GM20000 (cell line): ENCODE measurements at regions not wholly inside any gene's neighbourhood (a gene's known extent, or its start where the extent isn't known, plus 50 kb on each side); places are given as distances from the start of the nearest gene placed in this dataset.

Experiments
- DNase-seq: peaks from one replicate; pipeline ENCODE4 v3.0.0; 2012; ENCODE audit warnings: low spot score
- TF ChIP-seq, protein P1 (sequence below): IDR thresholded peaks from 2 replicates; pipeline ENCODE4 v1.5.1; 2012; ENCODE audit warnings: mild to moderate bottlenecking, control low read depth; ENCODE audit errors: extremely low read depth, missing control alignments

DNA sequence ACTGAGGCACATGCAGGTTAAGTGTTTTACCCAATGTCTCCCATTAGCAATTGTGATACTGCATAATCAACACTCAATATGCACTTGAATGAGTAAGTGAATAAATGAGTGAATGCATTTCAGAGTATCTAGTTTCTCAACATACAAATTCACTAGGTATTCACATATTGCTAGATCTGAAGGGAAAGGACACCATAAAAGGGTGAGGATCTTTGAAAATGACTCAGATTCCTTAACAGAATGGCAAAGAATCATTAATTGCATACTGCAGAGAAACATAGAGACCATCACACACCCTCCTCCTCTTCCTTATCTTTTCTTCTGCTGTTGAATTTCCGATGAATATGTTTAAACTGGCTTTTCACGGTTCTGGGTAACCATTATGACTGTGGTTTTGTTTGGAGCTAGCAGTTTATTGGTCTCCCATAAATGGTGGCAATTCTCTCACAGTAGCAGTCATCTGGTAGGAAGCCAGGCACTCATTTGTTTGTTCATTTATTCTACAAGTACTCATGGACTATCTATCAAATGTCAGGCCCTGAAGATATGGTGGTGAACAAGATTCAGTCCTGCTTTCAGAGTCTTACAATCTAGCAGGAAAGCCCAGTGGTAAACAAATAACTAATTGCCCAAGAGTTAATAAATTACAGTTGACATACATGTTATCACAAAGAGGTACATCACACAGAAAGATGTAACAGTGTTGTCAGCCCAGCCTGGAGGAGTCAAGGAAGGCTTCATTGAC is 70.2 kb downstream of the LLPH start:
- TF ChIP-seq, protein P1, sequence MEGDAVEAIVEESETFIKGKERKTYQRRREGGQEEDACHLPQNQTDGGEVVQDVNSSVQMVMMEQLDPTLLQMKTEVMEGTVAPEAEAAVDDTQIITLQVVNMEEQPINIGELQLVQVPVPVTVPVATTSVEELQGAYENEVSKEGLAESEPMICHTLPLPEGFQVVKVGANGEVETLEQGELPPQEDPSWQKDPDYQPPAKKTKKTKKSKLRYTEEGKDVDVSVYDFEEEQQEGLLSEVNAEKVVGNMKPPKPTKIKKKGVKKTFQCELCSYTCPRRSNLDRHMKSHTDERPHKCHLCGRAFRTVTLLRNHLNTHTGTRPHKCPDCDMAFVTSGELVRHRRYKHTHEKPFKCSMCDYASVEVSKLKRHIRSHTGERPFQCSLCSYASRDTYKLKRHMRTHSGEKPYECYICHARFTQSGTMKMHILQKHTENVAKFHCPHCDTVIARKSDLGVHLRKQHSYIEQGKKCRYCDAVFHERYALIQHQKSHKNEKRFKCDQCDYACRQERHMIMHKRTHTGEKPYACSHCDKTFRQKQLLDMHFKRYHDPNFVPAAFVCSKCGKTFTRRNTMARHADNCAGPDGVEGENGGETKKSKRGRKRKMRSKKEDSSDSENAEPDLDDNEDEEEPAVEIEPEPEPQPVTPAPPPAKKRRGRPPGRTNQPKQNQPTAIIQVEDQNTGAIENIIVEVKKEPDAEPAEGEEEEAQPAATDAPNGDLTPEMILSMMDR: no peak

DNA sequence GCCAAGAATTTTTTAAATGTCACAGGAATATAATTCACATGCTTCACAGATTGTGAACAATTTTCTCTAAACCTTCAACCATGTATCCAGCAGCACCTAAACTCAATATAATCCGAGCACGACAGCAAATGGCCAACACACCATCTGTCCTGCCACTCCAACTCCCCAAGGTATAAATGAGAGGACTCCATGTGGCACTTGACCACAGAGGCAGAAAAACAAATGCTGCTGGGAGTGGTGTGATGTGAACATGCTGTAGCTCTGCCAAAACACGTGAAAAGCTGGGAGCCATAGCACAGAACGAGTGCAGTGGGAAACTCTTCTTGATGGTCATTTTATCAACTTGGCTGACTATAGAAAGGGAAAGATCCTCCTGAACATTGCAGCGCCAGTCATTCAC is 70.9 kb downstream of the LLPH start:
- DNase-seq: no peak
- TF ChIP-seq, protein P1: no peak

More for the DNA sequence above, 70.2 kb downstream of the LLPH start:
- DNase-seq: no peak

DNA sequence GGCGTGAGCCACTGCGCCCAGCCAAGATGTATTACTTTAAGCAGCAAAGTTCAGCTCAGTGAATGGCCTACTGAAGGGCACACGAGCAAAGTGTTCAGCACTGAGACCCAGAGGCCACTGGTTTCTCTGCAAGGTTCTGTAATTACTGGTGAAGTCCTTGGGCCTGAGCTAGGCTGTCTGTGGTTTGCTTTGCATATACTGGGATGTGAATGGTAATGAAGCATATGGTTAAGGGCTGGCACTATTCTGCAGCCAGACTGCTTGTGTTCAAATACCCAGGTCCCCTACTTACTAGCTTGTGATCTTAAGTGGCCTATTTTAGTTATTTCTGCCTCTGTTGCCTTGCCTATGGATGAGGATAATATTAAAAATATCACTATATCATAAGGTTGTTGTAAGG is 72.0 kb downstream of the LLPH start:
- DNase-seq: no peak
- TF ChIP-seq, protein P1: no peak

DNA sequence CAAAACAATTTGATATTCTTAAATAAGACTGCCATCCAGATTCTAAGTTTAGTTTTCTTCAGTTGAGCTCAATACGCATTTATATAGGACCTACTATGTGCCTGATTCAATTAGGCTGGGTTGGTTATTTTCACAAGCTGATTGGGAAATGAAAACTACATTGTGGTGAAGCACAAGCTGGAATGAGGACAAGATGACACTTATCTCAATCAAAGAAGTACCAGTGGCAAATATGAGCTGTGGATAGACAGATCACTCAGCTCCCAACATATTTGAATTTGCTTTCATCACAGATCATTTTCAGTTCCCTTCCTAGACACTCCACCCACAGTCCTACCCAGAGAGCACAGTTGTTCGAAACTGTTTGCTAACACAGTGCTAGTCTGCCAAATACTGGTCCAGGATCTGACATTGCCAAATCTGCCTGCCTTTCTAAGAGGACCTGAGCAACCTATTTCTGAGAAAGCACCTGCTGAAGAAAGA is 74.7 kb downstream of the LLPH start:
- DNase-seq: peak; percentile 61
- TF ChIP-seq, protein P1: no peak

DNA sequence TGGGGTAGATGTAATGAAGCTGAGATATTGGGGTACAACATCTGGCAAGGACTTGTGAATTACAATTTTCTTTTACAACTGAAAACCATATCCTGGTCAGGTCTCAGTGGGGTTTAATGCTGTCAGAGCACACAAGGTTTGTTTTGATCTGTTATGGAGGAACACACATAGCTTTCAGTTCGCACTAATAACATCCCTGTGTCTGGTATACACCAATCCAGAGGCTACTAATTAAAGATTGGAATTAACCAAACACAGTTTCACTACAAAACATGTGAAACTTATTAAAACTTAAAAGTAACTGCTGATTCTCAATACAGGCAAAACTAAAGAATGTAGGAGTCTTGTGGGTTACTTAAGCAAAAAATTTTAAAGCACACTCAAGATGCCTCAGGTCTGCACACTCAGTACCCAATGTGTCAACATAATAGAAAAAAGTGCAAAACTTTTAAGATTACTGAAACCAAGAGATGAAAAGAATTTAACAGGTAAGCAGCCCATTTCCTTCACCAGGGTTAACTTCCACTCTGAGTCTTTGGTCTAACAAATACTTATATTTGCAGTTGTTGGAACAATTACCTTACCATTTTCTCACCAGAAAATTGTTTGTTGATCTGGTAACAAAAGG is 77.4 kb downstream of the LLPH start:
- TF ChIP-seq, protein P1: no peak
- no peak for DNase-seq

DNA sequence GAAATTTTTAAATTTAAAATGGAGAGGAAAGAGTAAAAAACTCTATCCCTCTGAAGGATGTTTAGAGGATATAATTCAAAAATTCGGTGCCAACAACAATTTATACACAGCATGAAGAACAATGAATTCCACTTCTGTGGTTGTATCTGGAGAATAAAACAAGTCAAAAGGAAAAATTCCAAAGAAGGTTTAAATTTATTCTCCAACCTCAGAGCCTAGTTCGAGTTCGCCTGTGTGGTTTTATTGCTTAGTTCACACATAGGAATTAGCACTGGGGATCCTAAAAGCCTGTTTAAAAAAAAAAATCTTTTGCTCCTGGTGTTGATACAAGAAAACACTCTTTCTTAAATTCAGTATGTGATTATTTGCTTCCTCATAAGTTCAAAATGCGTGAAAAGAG is 79.2 kb downstream of the LLPH start:
- TF ChIP-seq, protein P1: no peak
- no peak for DNase-seq

DNA sequence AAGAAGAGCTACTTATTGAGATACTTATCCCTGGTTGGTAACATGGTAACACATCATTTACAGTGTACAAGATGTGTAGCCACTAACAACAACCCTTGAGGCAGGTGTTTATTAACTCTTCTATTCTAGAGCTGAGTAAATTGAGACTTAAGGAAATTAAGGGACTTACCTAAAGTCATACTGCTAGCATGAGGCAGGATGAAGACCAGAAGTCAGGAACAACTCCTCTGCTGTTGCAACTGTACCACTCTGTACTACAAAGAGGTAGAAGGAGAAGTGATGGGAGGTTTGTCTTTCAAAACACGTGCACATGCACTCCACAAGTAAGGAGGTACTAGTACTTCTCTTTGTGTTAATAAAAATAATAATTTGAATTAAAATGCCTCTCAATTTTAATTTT is 79.9 kb downstream of the LLPH start:
- no peak for DNase-seq
- TF ChIP-seq, protein P1: no peak
